Psoas muscle (tissue), 7 donors: ENCODE measurements at regions not wholly inside any gene's neighbourhood (a gene's known extent, or its start where the extent isn't known, plus 50 kb on each side); places are given as distances from the start of the nearest gene placed in this dataset.

Source experiments
- ATAC-seq, 4 donors: fragments of 200-7000 bp; cut with Tn5 transposase; one replicate each; pipeline ENCODE4 v1.9.1; 2020; ENCODE audit warnings: moderate library complexity in 3 of 4, mild to moderate bottlenecking in 2 of 4
- DNase-seq, 2 donors: peaks; one replicate each; pipeline ENCODE4 v3.0.0-alpha.2; 2020
- H3K27ac ChIP-seq: fragments of 200-600 bp; one replicate; pipeline ENCODE4 v1.8.0; 2022
- H3K27me3 ChIP-seq, 3 donors: fragments of 200-600 bp in 1 of 3; one replicate each; pipeline versions ENCODE4 v1.6.1 to v1.8.0; 2013 to 2022; ENCODE audit warnings: low read length in 2 of 3, mild to moderate bottlenecking in 2 of 3, moderate library complexity in 1 of 3; ENCODE audit not compliant: insufficient read depth in 3 of 3
- H3K36me3 ChIP-seq, 2 donors: fragments of 200-600 bp in 1 of 2; one replicate each; pipeline versions ENCODE4 v1.6.1 to v1.8.0; 2013 to 2022; ENCODE audit warnings: low read depth in 1 of 2, mild to moderate bottlenecking in 1 of 2, moderate library complexity in 1 of 2; ENCODE audit not compliant: insufficient read depth in 1 of 2
- H3K4me1 ChIP-seq: fragments of 200-600 bp; one replicate; pipeline ENCODE4 v1.8.0; 2022
- H3K4me3 ChIP-seq: fragments of 200-600 bp; one replicate; pipeline ENCODE4 v1.8.0; 2022; ENCODE audit warnings: mild to moderate bottlenecking
- H3K9me3 ChIP-seq: fragments of 200-600 bp; one replicate; pipeline ENCODE4 v1.8.0; 2022
- CTCF ChIP-seq: fragments of 200-600 bp; IDR thresholded peaks from one replicate; pipeline ENCODE4 v1.8.0; 2022; ENCODE audit warnings: antibody characterized with exemption
- WGBS, 3 donors: extraction: QIAGEN DNeasy Blood & Tissue Kit; methylation state at CpG; one replicate each; pipeline versions ENCODE4 v1.1.6 to v1.1.7; 2013; 5-methylcytosine and 5-hydroxymethylcytosine counted together
- intact Hi-C, 2 donors: fragments of 100-400 bp; cut with DNase I; formaldehyde crosslinking; loops; one replicate each; pipeline versions ENCODE4 v1.11.0 to v1.14.2; 2022
- donor health status: healthy with polysubstance abuse.
- donor health status: DM: no; HTN: no; CAD: no; lungs with moderate emphysema.
- donor health status: Bipolar disorder and iron deficiency.
- donor health status: healthy.
- donor health status: DM: yes; HTN: yes; CAD: no.
- donor health status: DM: no; HTN: no; CAD: no.
- donor health status: DM: yes; HTN: yes; CAD: no.

GRCh38 chr12:114302606-114303315, 103.2 kb downstream of the TBX5 start:
- no peak overlapping the region for H3K27ac ChIP-seq
- 49 to 55% (median 53%) methylated on average over 6 of the region's 6 CpGs for whole genome bisulfite sequencing, 3 donors
- no peak overlapping the region for H3K4me3 ChIP-seq
- no peaks in the 10 kb centered on the region for H3K4me1 ChIP-seq
- intact Hi-C loops = no loop called here
- DNase-seq (no peak), ATAC-seq (no peak)
- no peaks in the 10 kb centered on the region for H3K9me3 ChIP-seq
- H3K27me3 ChIP-seq = no peaks in the 10 kb centered on the region
- no peak for TF ChIP-seq CTCF
- no peaks in the 10 kb centered on the region for H3K36me3 ChIP-seq

GRCh38 chr12:114302117-114302516, 103.8 kb downstream of the TBX5 start:
- no peak overlapping the region for H3K27ac ChIP-seq
- no peaks in the 10 kb centered on the region for H3K27me3 ChIP-seq
- no peak overlapping the region for H3K4me3 ChIP-seq
- intact Hi-C loops = no loop called here
- WGBS, 3 donors = 6 to 9% (median 8%) methylated on average over 8 of the region's 8 CpGs
- no peak for TF ChIP-seq CTCF
- DNase-seq (no peak), ATAC-seq (no peak)
- H3K9me3 ChIP-seq = no peaks in the 10 kb centered on the region
- no peaks in the 10 kb centered on the region for H3K36me3 ChIP-seq
- no peaks in the 10 kb centered on the region for H3K4me1 ChIP-seq

GRCh38 chr12:114294303-114294685, 111.7 kb downstream of the TBX5 start:
- 84 to 88% (median 84%) methylated on average over 3 of the region's 3 CpGs for WGBS, 3 donors
- intact Hi-C loops = no loop called here
- H3K36me3 ChIP-seq = no peaks in the 10 kb centered on the region
- ATAC-seq = no peak
- no peak overlapping the region for H3K4me3 ChIP-seq
- TF ChIP-seq CTCF = no peak
- DNase-seq = no peak
- no peaks in the 10 kb centered on the region for H3K4me1 ChIP-seq
- no peaks in the 10 kb centered on the region for H3K27me3 ChIP-seq
- H3K27ac ChIP-seq = no peak overlapping the region
- no peaks in the 10 kb centered on the region for H3K9me3 ChIP-seq

- no peaks in the 10 kb centered on the region for H3K27me3 ChIP-seq
- no peaks in the 10 kb centered on the region for H3K4me1 ChIP-seq
- ATAC-seq (no peak), DNase-seq (no peak)
- no peaks in the 10 kb centered on the region for H3K36me3 ChIP-seq
- H3K9me3 ChIP-seq = no peaks in the 10 kb centered on the region
- H3K4me3 ChIP-seq = no peak overlapping the region
- intact Hi-C loops = no loop called here
- no peak overlapping the region for H3K27ac ChIP-seq
- TF ChIP-seq CTCF = no peak
- 65 to 68% (median 68%) methylated on average over 2 of the region's 2 CpGs for WGBS, 3 donors
These were observed 112.2 kb downstream of the TBX5 start for GRCh38 chr12:114293571-114294302.
